Activated CD4-positive, CD25-positive, alpha-beta regulatory T cell treated with anti-CD3 and anti-CD28 coated beads, Interleukin-2, amount 50 U/mL, for 24 hours (primary cell): ENCODE measurements at regions not wholly inside any gene's neighbourhood (a gene's known extent, or its start where the extent isn't known, plus 50 kb on each side); places are given as distances from the start of the nearest gene placed in this dataset.
"Not testable (repeated sequence)": the region's sequence is repeated elsewhere in the genome, so short reads cannot be mapped to it uniquely, and the experiment has no call there.

Source experiments
- ATAC-seq, 2 donors: fragments of 150-1000 bp; cut with Tn5 transposase; one replicate each; pipeline ENCODE4 v1.10.0; 2021; ENCODE audit warnings: mild to moderate bottlenecking in 1 of 2, moderate library complexity in 1 of 2

DNA sequence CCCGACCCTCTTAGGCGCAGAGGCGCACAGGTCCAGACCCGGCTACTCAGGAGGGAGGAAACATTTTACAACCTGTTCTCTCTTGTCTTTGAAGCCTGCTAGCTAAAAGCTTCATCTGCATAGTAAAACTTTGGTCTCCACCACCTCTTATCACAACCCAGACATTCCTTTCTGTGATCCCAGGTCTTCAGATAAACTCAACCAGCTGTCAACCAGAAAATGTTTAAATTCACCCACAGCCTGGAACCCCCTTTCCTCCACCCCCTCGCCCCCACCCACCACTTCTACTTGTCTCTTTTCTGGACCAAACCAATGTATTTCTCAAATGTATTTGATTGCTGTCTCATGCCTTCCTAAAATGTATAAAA, 169.1 kb upstream of the PRKX start:
- ATAC-seq = not testable (repeated sequence)

DNA sequence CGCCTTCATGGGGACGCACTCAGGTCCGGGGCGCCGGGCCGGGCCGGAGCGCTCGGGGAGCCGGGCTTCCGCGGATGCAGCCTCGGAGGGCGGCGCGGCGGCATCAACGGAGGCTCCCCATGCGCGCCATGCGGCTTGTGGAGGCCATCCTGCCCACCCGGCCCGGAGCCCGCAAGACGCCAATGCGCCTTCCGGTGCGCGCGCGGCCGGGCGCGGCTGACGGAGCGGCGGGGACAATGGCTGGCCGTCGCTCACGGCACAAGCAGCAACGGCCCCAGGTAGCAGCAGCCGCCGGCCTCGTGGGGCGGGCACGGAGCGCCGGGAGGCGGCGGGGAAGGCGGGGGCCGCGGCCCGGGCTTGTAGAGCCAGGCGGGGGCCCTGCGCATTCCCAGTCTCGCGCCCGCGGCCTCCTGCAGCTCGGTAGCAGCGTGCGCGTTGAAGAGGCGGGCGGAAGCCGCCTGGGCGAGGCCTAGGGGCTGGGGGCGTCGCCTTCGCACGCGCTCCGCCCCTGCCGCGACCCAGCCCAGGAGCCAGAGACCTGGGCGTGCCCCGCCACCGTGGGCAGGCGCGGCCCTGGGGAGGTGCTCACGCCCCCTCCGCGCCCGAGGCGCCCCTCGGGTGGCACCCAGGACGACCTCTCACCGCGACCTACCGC, 168.6 kb upstream of the PRKX start:
- ATAC-seq = peak; percentile 96 to 98

DNA sequence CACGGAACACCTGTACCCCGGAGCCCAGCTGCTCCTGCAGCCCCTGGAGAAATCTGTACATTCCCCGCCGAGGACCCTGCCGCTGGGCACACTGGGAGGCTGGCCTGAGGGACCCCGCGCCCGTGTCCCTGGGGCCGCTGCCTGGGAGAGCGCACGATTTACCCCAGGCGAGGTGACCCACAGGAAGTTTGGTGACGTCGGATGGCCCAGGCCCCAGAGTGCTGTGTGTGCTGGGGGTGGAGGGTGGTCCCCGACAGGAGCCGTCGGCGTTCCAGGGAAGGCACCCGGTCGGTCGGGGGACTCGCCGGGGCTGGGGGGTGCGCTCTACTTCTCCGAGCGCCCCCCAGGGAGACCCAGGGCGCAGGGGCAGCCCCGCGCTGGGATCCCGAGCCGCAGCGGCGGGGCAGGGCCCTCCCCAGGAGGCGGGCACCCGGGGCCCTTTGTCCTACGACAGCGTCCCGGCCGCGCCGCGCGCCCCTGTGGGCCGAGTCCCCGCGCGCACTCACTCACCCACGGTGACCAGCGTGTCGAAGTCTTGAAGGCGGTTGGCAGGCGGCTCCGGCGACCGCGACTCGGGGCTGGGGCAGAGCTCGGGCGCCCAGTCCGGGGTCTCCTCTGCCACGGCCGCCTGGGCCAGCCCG, 167.9 kb upstream of the PRKX start:
- peak in 1 of 2 donors; percentile 29 for ATAC-seq

DNA sequence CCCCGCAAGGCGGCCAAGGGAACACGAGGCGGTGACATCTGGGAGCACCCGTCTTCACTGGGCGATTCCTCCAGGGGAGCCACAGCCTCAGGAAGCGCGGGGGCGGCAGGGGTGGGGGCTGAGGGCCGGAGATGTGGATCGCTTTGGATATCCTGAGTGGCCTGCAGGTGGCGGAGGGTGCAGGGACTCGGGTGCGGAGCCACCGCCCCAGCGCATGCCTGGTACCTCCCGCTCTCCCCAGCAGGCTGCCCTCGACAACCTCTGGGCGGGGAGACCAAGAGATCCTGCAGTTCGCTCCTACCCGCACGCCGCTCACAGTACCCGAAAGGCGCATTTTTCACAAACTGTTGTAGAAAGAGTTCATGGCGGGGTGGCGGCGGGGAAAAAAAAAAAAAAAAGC, 162.9 kb upstream of the PRKX start:
- not testable (repeated sequence) for ATAC-seq

DNA sequence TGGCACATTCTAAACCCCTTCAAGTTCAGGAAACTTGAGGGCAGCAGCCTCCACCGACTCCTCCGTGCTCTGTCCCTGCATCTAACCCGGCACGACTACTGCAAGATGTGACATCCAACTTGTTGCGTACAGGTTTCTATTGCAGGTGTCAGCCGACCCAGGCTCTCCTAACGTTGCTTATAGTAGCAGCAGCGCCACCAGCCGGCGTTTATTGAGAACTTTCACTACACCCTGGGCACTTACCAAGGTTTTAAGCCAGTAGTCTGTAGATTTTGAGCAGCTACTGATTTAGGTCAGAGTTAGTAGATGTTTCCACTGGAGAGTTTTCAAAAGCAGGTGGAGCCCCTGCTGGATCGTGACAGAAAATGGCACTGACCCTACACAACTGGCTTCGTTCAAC, 162.2 kb upstream of the PRKX start:
- not testable (repeated sequence) for ATAC-seq

DNA sequence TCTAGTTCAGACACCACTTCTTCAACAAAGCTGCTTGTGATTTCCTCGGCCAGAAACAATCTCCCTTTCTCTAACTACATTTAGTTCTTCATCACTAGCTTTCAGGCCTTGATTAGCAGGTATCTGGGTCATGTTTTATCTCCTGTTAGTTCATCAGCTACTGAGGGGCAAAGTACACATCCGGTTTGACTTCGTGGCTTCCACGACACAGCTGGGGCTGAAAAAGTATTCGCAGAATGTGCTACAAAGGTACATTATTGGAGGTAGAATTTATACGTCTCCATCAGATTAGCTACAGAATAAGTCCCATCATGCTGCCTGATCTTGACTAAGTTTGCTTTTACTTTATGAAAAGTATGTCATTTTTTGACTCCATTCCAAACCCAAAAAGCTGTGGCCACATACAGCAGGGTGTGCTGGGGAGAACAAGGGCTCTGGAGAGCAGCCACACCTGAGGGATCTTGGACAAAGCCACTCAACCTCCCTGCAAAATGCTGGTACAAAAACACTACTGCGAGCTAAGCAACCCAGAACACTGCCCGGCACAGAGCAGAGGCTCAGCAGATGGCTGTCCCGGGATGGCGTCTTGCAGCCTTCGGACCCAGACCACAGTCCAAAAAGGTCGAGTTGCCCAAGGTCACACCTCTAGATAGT, 158.9 kb upstream of the PRKX start:
- not testable (repeated sequence) for ATAC-seq

DNA sequence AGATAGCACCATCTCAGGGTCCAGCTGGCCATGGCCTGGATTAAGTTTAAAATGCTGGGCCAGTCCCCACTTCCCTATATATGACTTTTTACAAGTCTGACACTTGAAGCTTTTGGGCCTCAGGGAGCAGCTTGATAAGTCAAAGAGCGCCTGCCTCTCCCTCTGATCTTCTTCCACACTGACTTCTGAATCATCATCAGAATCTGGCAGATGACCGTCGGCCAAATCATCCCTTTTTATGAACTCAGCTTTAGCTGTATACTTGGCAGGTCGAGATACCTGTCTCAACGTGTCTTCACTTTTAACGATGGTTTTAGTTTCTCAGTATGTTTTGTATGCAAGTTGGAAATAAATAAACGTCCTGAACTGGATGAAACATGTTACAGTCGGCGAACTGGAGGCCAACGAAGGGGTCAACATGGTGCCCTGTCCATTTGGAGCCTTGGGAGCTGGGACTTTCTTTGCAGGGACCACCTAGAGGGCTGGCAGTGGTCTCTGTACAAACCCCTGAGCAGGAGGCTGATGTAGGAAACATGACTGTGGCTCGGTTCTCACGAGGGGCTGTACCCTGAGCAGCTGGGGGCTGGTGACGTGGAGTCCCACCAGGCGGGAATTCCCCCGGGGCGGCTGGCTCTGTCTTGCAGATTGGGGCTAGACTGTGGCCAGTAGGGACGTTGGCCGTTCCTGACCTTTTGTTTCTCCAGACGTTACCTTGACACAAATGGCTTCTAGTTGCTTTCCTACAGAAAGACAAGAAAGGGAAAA, 153.8 kb upstream of the PRKX start:
- not testable (repeated sequence) for ATAC-seq

DNA sequence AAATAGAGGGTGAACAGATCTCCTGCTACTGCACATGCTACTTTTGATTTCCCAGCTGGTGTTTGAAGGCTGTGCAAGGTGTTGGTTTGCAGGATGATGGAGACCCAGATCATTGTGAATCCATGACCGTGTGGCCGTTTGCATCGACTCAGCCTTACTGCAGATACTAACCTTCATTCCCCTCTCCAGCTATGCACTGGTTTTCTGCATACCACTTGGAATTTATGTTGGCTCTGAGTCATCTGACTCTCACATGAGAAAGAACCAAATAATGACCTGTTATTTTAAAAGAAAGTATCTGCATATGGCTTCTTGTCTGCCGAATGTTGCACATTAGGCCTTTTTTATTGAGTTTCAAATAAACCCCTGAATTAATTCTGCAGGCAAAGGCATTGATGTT, 144.9 kb upstream of the PRKX start:
- not testable (repeated sequence) for ATAC-seq

DNA sequence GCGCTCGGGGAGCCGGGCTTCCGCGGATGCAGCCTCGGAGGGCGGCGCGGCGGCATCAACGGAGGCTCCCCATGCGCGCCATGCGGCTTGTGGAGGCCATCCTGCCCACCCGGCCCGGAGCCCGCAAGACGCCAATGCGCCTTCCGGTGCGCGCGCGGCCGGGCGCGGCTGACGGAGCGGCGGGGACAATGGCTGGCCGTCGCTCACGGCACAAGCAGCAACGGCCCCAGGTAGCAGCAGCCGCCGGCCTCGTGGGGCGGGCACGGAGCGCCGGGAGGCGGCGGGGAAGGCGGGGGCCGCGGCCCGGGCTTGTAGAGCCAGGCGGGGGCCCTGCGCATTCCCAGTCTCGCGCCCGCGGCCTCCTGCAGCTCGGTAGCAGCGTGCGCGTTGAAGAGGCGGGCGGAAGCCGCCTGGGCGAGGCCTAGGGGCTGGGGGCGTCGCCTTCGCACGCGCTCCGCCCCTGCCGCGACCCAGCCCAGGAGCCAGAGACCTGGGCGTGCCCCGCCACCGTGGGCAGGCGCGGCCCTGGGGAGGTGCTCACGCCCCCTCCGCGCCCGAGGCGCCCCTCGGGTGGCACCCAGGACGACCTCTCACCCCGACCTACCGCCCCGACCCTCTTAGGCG, 130.2 kb upstream of the PRKX start:
- peak; percentile 93 to 95 for ATAC-seq

DNA sequence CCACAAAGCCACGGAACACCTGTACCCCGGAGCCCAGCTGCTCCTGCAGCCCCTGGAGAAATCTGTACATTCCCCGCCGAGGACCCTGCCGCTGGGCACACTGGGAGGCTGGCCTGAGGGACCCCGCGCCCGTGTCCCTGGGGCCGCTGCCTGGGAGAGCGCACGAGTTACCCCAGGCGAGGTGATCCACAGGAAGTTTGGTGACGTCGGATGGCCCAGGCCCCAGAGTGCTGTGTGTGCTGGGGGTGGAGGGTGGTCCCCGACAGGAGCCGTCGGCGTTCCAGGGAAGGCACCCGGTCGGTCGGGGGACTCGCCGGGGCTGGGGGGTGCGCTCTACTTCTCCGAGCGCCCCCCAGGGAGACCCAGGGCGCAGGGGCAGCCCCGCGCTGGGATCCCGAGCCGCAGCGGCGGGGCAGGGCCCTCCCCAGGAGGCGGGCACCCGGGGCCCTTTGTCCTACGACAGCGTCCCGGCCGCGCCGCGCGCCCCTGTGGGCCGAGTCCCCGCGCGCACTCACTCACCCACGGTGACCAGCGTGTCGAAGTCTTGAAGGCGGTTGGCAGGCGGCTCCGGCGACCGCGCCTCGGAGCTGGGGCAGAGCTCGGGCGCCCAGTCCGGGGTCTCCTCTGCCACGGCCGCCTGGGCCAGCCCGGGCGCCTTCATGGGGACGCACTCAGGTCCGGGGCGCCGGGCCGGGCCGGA, 129.5 kb upstream of the PRKX start:
- peak; percentile 51 to 67 for ATAC-seq

DNA sequence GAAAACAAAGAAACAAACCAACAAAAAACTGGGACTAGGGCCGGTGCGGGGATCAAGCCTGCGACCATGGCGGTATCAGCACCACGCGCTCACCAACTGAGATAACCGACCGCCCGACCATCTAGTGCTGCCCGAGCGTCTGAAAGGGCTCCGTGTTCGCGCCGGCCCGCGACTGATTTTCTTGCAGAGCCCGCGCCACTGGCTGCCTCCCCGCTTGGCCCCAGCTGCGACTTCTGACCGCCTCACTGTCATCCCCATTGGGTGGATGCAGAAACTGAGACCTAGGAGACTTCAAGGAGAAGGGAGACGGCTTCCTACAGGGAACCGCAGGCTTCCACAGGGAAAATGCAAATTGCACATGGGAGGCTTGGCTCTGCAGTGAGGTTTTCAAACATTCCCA, 125.3 kb upstream of the PRKX start:
- ATAC-seq = not testable (repeated sequence)

DNA sequence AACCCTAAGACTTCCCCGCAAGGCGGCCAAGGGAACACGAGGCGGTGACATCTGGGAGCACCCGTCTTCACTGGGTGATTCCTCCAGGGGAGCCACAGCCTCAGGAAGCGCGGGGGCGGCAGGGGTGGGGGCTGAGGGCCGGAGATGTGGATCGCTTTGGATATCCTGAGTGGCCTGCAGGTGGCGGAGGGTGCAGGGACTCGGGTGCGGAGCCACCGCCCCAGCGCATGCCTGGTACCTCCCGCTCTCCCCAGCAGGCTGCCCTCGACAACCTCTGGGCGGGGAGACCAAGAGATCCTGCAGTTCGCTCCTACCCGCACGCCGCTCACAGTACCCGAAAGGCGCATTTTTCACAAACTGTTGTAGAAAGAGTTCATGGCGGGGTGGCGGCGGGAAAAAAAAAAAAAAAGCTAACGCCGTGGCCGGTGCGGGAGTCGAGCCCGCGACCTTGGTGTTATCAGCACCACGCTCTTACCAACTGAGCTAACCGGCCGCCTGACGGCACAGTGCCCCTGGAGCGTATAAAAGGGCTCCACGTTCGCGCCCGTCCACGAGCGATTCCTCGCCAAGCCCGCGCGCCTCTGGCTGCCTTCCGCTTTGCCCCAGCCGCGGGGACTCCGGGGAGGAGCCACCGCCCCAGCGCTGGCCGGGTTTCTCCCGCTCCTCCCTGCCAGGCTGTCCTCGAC, 124.7 kb upstream of the PRKX start:
- not testable (repeated sequence) for ATAC-seq

DNA sequence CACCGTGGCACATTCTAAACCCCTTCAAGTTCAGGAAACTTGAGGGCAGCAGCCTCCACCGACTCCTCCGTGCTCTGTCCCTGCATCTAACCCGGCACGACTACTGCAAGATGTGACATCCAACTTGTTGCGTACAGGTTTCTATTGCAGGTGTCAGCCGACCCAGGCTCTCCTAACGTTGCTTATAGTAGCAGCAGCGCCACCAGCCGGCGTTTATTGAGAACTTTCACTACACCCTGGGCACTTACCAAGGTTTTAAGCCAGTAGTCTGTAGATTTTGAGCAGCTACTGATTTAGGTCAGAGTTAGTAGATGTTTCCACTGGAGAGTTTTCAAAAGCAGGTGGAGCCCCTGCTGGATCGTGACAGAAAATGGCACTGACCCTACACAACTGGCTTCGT, 123.8 kb upstream of the PRKX start:
- not testable (repeated sequence) for ATAC-seq

DNA sequence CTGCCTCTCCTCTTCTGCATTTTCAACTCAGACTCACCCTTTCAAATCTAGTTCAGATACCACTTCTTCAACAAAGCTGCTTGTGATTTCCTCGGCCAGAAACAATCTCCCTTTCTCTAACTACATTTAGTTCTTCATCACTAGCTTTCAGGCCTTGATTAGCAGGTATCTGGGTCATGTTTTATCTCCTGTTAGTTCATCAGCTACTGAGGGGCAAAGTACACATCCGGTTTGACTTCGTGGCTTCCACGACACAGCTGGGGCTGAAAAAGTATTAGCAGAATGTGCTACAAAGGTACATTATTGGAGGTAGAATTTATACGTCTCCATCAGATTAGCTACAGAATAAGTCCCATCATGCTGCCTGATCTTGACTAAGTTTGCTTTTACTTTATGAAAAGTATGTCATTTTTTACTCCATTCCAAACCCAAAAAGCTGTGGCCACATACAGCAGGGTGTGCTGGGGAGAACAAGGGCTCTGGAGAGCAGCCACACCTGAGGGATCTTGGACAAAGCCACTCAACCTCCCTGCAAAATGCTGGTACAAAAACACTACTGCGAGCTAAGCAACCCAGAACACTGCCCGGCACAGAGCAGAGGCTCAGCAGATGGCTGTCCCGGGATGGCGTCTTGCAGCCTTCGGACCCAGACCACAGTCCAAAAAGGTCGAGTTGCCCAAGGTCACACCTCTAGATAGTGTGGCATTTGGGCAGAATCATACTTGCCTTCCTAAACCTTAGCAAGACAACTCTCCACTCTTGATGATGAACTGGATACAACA, 120.5 kb upstream of the PRKX start:
- ATAC-seq = not testable (repeated sequence)

DNA sequence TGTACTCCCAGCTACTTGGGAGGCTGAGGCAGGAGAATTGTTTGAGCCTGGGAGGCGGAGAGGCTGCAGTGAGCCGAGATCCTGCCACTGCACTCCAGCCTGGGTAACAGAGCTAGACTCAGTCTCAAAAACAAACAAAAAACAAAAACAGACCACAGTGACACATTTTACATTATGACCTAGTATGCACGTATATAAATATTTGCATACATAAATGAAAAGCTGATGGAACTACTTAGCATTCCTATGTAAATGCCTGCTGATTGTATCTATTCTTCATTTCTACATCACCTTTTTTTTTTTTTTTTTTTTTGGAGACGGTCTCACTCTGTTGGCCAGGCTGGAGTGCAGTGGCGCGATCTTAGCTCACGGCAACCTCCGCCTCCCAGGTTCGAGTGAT, 116.6 kb upstream of the PRKX start:
- not testable (repeated sequence) for ATAC-seq

DNA sequence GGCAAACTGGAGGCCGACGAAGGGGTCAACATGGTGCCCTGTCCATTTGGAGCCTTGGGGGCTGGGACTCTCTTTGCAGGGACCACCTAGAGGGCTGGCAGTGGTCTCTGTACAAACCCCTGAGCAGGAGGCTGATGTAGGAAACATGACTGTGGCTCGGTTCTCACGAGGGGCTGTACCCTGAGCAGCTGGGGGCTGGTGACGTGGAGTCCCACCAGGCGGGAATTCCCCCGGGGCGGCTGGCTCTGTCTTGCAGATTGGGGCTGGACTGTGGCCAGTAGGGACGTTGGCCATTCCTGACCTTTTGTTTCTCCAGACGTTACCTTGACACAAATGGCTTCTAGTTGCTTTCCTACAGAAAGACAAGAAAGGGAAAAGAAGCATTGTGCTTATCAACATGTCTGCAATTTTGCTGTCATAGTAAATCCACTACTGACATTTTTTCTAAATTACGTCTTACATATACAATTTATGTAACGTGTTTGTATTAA, 115.6 kb upstream of the PRKX start:
- not testable (repeated sequence) for ATAC-seq

DNA sequence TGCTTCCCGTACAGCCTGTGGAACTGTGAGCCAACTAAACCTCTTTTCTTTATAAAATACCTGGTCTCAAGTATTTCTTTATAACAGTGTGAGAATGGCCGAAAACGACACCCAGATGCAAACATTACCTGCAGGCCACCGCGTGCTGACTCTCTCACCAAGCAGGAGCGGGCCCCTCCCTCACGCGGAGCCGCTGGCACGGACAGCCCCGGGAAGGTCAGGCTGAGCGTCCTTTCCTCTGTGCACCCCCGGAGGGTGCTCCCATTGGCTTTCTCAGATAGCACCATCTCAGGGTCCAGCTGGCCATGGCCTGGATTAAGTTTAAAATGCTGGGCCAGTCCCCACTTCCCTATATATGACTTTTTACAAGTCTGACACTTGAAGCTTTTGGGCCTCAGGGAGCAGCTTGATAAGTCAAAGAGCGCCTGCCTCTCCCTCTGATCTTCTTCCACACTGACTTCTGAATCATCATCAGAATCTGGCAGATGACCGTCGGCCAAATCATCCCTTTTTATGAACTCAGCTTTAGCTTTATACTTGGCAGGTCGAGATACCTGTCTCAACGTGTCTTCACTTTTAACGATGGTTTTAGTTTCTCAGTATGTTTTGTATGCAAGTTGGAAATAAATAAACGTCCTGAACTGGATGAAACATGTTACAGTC, 115.1 kb upstream of the PRKX start:
- ATAC-seq = not testable (repeated sequence)

DNA sequence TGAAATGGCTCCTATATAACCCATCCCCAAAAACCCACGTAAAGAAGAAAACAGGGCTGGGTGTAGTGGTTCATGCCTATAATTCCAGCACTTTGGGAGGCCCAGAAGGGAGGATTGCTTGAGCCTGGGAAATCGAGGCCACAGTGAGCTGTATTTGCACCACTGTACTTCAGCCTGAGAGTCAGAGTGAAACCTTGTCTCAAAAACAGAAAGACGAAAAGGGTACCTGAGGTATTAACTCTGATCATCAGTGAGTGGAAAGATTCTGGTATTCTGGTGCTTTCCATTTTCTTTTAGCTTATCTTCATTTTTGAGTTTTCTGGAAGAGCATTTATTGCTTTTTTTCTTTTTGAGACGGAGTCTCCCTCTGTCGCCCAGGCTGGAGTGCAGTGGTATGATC, 110.6 kb upstream of the PRKX start:
- ATAC-seq = not testable (repeated sequence)

DNA sequence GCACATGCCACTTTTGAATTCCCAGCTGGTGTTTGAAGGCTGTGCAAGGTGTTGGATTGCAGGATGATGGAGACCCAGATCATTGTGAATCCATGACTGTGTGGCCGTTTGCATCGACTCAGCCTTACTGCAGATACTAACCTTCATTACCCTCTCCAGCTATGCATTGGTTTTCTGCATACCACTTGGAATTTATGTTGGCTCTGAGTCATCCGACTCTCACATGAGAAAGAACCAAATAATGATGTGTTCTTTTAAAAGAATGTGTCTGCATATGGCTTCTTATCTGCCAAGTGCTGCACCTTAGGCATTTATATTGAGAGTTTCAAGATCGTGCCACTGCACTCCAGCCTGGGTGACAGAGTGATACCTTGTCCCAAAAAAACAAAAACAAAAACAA, 106.7 kb upstream of the PRKX start:
- no peak for ATAC-seq

DNA sequence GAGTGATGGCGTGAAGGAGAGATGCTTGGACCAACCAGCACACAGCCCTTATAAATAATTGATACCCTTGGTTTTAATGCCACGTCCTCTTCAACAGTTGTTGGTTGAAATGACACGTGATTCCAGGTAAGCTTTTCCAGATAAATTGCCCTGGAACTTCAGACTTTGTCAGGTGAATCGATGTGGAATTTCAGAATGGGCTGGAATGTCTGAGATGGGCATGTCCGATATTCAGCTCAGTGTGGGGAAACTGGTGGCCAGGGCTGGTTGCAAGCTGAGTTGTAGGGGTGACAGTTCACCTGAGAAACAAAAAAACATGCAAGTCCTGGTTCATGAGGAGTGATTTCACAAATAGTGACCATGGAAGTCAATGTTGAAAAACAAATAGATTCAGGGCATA, 104.0 kb upstream of the PRKX start:
- not testable (repeated sequence) for ATAC-seq
